Thoracic aorta (tissue), 2 donors: ENCODE measurements at regions not wholly inside any gene's neighbourhood (a gene's known extent, or its start where the extent isn't known, plus 50 kb on each side); places are given as distances from the start of the nearest gene placed in this dataset.
A peak's percentile ranks its signal among the peaks of the same experiment; 100 is the strongest.
"Not testable (repeated sequence)": the region's sequence is repeated elsewhere in the genome, so short reads cannot be mapped to it uniquely, and the experiment has no call there.

Experiments
- ATAC-seq: fragments of 150-250 bp; one replicate; pipeline ENCODE4 v1.8.0; 2017; ENCODE audit warnings: low read depth; ENCODE audit not compliant: insufficient number of reproducible peaks, low FRiP score
- DNase-seq: peaks from one replicate; pipeline ENCODE4 v3.0.0-alpha.2; 2020; ENCODE audit warnings: low spot score
- H3K27ac ChIP-seq, 2 donors: fragments of 200-600 bp; sonication (generic); 1 replicate in 1 of 2; 2 replicates in 1 of 2; pipeline ENCODE4 v1.5.1; 2016; ENCODE audit warnings: mild to moderate bottlenecking in 2 of 2, moderate library complexity in 2 of 2
- H3K27me3 ChIP-seq: fragments of 200-600 bp; sonication (generic); replicated peaks from 2 replicates; pipeline ENCODE4 v1.6.0; 2016; ENCODE audit warnings: mild to moderate bottlenecking; ENCODE audit not compliant: insufficient read depth
- H3K36me3 ChIP-seq: fragments of 200-600 bp; sonication (generic); one replicate; pipeline ENCODE4 v1.5.1; 2016
- H3K4me1 ChIP-seq, 2 donors: fragments of 200-600 bp; sonication (generic); 1 replicate in 1 of 2; 2 replicates in 1 of 2; pipeline versions ENCODE4 v1.5.1 to v1.6.0; 2016; ENCODE audit warnings: low read depth in 2 of 2, mild to moderate bottlenecking in 1 of 2; ENCODE audit not compliant: control insufficient read depth in 1 of 2
- H3K4me3 ChIP-seq: fragments of 200-600 bp; sonication (generic); 2 replicates; pipeline ENCODE4 v1.5.1; 2016; ENCODE audit warnings: mild to moderate bottlenecking
- H3K9me3 ChIP-seq: fragments of 200-600 bp; sonication (generic); 2 replicates; pipeline ENCODE4 v1.5.1; 2016
- TF ChIP-seq, protein P1 (sequence below): fragments of 200-600 bp; sonication (generic); IDR thresholded peaks from one replicate; pipeline ENCODE4 v1.5.1; 2019; ENCODE audit warnings: antibody characterized with exemption

DNA sequence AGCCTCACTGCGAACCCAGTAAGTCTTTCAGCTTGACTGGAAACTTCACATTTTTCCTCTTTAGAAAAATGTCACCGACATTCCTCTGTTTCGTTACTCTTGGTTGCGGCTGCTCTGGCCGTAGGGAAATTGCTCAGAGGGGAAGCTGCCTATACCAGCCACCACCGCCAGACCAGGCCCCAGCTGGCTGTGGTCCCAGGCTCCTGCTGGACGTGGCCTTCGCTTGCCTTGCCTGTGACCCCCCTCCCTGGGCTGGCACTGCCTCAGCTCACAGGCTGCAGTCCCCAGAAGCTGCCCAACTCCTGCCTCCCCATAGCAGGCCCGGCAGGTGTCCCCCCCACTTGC, 197.8 kb downstream of the MN1 start:
- H3K4me1 ChIP-seq, result peaks cover 13 to 28% of the 10 kb centered on the region in 2 donors
- H3K27ac ChIP-seq, result peak overlapping the region; percentile 73 to 74
- H3K9me3 ChIP-seq, result no peaks in the 10 kb centered on the region
- no peaks in the 10 kb centered on the region for H3K36me3 ChIP-seq
- H3K4me3 ChIP-seq, result peak overlapping the region; percentile 26
- no peaks in the 10 kb centered on the region for H3K27me3 ChIP-seq
- ATAC-seq, result peak; percentile 50
- DNase-seq, result peak; percentile 62
- TF ChIP-seq, protein P1, sequence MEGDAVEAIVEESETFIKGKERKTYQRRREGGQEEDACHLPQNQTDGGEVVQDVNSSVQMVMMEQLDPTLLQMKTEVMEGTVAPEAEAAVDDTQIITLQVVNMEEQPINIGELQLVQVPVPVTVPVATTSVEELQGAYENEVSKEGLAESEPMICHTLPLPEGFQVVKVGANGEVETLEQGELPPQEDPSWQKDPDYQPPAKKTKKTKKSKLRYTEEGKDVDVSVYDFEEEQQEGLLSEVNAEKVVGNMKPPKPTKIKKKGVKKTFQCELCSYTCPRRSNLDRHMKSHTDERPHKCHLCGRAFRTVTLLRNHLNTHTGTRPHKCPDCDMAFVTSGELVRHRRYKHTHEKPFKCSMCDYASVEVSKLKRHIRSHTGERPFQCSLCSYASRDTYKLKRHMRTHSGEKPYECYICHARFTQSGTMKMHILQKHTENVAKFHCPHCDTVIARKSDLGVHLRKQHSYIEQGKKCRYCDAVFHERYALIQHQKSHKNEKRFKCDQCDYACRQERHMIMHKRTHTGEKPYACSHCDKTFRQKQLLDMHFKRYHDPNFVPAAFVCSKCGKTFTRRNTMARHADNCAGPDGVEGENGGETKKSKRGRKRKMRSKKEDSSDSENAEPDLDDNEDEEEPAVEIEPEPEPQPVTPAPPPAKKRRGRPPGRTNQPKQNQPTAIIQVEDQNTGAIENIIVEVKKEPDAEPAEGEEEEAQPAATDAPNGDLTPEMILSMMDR, result peak; percentile 68

DNA sequence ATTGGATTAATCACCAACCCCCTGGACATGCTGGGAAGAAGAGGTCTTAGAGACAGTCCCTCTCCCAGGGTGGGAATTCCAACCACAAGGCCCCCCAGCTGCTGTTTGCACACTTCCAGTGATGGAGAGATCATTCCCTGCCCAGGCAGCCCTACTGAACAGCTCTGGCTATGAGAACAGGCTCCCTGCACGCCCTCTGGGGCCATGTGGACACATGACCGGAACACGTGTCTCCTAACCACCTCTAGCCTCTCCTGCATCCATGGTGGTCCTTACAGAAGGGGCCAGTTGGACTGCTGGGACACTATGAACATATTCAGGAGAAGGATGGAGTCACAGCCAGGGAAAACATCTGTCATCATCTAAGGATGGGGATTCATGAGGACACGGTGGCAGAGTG, 196.2 kb downstream of the MN1 start:
- H3K4me3 ChIP-seq, result no peak overlapping the region
- H3K27me3 ChIP-seq, result no peaks in the 10 kb centered on the region
- no peak for DNase-seq
- H3K27ac ChIP-seq, result no peak overlapping the region
- no peaks in the 10 kb centered on the region for H3K36me3 ChIP-seq
- ATAC-seq, result no peak
- peaks cover 13 to 28% of the 10 kb centered on the region in 2 donors for H3K4me1 ChIP-seq
- H3K9me3 ChIP-seq, result no peaks in the 10 kb centered on the region
- TF ChIP-seq, protein P1, result no peak

DNA sequence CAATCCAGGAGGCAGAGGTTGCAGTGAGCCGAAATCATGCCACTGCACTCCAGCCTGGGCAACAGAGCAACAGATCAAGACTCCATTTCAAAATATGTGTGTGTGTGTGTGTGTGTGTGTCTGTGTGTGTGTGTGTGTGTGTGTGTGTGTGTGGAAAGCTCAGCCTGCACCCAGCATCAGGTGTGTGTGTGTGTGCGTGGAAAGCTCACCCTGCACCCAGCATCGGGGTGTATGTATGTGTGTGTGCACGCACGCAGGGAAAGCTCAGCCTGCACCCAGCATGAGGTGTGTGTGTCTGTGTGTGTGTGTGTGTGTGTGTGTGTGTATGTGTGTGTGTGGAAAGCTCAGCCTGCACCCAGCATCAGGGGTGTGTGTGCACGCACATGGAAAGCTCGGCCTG, 193.8 kb downstream of the MN1 start:
- not testable (repeated sequence) for ATAC-seq, H3K27ac ChIP-seq, H3K4me3 ChIP-seq, DNase-seq, H3K36me3 ChIP-seq, H3K27me3 ChIP-seq, H3K9me3 ChIP-seq
- peaks cover 8 to 13% of the 10 kb centered on the region in 2 donors for H3K4me1 ChIP-seq

DNA sequence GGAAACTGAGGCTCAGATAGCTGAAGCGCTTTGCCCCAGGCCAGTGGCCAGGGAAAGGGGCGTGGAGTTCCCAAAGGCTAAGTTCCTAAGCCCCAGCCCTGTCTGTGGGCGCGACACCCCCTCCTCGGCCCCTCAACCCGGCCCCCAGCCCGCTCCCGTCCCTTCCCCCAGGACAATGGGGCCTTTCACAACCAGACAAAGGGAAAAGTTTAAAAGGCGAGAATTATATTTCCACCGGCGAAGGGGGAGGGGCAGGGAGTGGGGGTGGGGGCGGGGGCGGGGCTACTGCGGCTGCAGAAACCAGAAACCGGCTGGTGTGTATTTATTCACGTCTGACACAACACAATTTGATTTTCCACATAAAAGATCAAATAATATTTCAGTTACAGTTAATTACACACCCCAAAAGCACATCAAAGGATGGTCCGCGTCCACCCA, 192.1 kb downstream of the MN1 start:
- H3K36me3 ChIP-seq, result no peaks in the 10 kb centered on the region
- TF ChIP-seq, protein P1, result no peak
- no peaks in the 10 kb centered on the region for H3K9me3 ChIP-seq
- H3K4me1 ChIP-seq, result peaks cover 0 to 6% of the 10 kb centered on the region in 2 donors
- no peak overlapping the region for H3K27ac ChIP-seq
- DNase-seq (no peak), ATAC-seq (no peak)
- H3K4me3 ChIP-seq, result no peak overlapping the region
- H3K27me3 ChIP-seq, result no peaks in the 10 kb centered on the region

DNA sequence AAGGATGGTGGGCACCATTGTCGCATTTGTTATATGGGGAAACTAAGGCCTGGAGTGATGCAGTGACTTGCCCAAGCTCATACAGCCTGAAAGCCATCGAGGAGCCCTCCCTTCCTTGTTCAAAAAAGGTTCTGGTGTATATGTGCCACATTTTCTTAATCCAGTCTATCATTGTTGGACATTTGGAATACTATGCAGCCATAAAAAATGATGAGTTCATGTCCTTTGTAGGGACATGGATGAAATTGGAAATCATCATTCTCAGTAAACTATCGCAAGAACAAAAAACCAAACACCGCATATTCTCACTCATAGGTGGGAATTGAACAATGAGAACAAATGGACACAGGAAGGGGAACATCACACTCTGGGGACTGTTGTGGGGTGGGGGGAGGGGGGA, 191.4 kb downstream of the MN1 start:
- not testable (repeated sequence) for H3K27ac ChIP-seq, DNase-seq, H3K9me3 ChIP-seq, ATAC-seq, H3K36me3 ChIP-seq, H3K4me3 ChIP-seq, H3K4me1 ChIP-seq, H3K27me3 ChIP-seq

DNA sequence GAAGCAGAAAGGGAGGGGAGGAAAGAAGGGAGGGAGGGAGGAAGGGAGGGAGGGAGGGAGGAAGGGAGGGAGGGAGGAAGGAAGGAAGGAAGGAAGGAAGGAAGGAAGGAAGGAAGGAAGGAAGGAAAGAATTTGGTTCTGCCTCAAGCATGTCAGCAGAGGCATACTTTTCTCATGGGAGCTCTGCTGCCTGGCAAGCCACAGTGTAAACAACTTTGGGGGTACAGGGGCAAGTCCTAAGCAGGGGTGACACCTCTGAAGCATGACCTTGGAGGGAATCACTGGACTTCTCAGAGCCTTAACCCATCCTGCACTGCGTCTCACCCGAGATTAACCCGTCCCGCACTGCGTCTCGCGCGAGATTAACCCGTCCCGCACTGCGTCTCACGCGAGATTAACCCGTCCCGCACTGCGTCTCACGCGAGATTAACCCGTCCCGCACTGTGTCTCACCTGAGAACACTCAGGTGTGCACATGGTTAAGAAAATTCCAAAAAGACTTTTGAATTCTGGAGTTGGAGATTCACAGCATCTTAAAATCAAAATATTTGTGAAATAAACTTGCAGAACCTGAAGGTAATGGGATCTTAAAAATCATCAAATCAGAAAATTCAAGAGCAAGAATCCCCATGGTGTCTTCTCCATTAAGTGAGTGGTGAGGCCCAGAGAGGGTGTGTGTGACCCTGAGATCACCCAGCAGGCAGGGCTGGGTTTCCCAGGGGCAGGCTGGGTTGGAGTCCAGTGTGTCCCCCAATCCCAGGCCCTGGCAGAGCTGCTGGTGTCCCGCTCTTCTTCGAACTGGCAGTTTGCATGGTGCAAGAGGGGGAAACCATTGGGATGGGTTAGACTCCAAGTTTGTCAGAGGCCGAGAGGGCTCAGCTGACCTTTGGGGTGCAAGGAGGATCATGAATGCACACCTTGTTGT, 190.4 kb downstream of the MN1 start:
- TF ChIP-seq, protein P1, result no peak
- Histone ChIP-seq H3K27ac (no peak overlapping the region), H3K27me3 (no peaks in the 10 kb centered on the region), H3K4me3 (no peak overlapping the region), H3K9me3 (no peaks in the 10 kb centered on the region), H3K4me1 (peaks cover 0 to 6% of the 10 kb centered on the region in 2 donors), H3K36me3 (no peaks in the 10 kb centered on the region)
- DNase-seq, result no peak
- no peak for ATAC-seq
